Hepatocyte (in vitro differentiated cells): ENCODE measurements at regions not wholly inside any gene's neighbourhood (a gene's known extent, or its start where the extent isn't known, plus 50 kb on each side); places are given as distances from the start of the nearest gene placed in this dataset.

Experiments
- CTCF ChIP-seq: fragments of 200-600 bp; sonication (generic); IDR thresholded peaks from 2 replicates; pipeline ENCODE4 v1.5.1; 2016; ENCODE audit warnings: antibody characterized with exemption, mild to moderate bottlenecking; ENCODE audit not compliant: poor library complexity
- EZH2phosphoT487 ChIP-seq: fragments of 200-600 bp; sonication (generic); IDR thresholded peaks from one replicate; pipeline ENCODE4 v1.6.1; 2018; ENCODE audit warnings: antibody characterized with exemption, mild to moderate bottlenecking, low read depth, moderate library complexity; ENCODE audit not compliant: unreplicated experiment, severe bottlenecking

- no peak for TF ChIP-seq CTCF
- no peak for TF ChIP-seq EZH2phosphoT487
Observed at GRCh38 chr7:68601826-68602225, 996.4 kb upstream of the AUTS2 start.
